ES-I3 (cell line): ENCODE measurements at regions not wholly inside any gene's neighbourhood (a gene's known extent, or its start where the extent isn't known, plus 50 kb on each side); places are given as distances from the start of the nearest gene placed in this dataset.
"Not testable (repeated sequence)": the region's sequence is repeated elsewhere in the genome, so short reads cannot be mapped to it uniquely, and the experiment has no call there.

ENCODE experiments used
- H3K36me3 ChIP-seq: 2 replicates; pipeline ENCODE4 v1.6.1; 2013; ENCODE audit warnings: mild to moderate bottlenecking, low read length, control low read depth, moderate library complexity; ENCODE audit not compliant: insufficient read depth
- H3K4me1 ChIP-seq: 2 replicates; pipeline ENCODE4 v1.6.1; 2013; ENCODE audit warnings: mild to moderate bottlenecking, control low read depth, low read length; ENCODE audit not compliant: insufficient read depth
- H3K9ac ChIP-seq: 2 replicates; pipeline ENCODE4 v1.6.1; 2013; ENCODE audit warnings: low read depth, mild to moderate bottlenecking, low read length, moderate library complexity
- H3K9me3 ChIP-seq: 2 replicates; pipeline ENCODE4 v1.6.1; 2013; ENCODE audit warnings: mild to moderate bottlenecking, low read length, moderate library complexity; ENCODE audit not compliant: control insufficient read depth, insufficient read depth

- no peak overlapping the region for H3K9ac ChIP-seq
- peaks cover 5% of the 10 kb centered on the region for H3K9me3 ChIP-seq
- H3K36me3 ChIP-seq, result no peaks in the 10 kb centered on the region
- peaks cover 8% of the 10 kb centered on the region; the same call in 1 of the 2 replicates for H3K4me1 ChIP-seq
Observed at GRCh38 chr12:124210991-124211577, 83.8 kb upstream of the RFLNA start.

- H3K9me3 ChIP-seq, result peaks cover 5% of the 10 kb centered on the region
- H3K4me1 ChIP-seq, result peaks cover 8% of the 10 kb centered on the region; the same call in 1 of the 2 replicates
- H3K9ac ChIP-seq, result no peak overlapping the region
- H3K36me3 ChIP-seq, result no peaks in the 10 kb centered on the region
Observed at GRCh38 chr12:124211753-124212152, 83.1 kb upstream of the RFLNA start.

- Histone ChIP-seq H3K36me3 (no peaks in the 10 kb centered on the region), H3K9me3 (peaks cover 5% of the 10 kb centered on the region), H3K9ac (no peak overlapping the region), H3K4me1 (no peaks in the 10 kb centered on the region)
Observed at GRCh38 chr12:124213666-124214347, 81.1 kb upstream of the RFLNA start.

- H3K4me1 ChIP-seq, result no peaks in the 10 kb centered on the region
Observed at GRCh38 chr12:124214574-124214973, 80.3 kb upstream of the RFLNA start.

GRCh38 chr12:124216966-124217365, 77.9 kb upstream of the RFLNA start:
- Histone ChIP-seq H3K36me3 (no peaks in the 10 kb centered on the region), H3K9me3 (peaks cover 5% of the 10 kb centered on the region), H3K4me1 (no peaks in the 10 kb centered on the region), H3K9ac (no peak overlapping the region)

More at GRCh38 chr12:124214574-124214973, 80.3 kb upstream of the RFLNA start:
- H3K9ac ChIP-seq, result no peak overlapping the region
- H3K9me3 ChIP-seq, result peaks cover 5% of the 10 kb centered on the region
- no peaks in the 10 kb centered on the region for H3K36me3 ChIP-seq

GRCh38 chr12:124217508-124218242, 77.2 kb upstream of the RFLNA start:
- H3K4me1 ChIP-seq, result no peaks in the 10 kb centered on the region
- H3K36me3 ChIP-seq, result no peaks in the 10 kb centered on the region
- H3K9ac ChIP-seq, result no peak overlapping the region
- peaks cover 5% of the 10 kb centered on the region for H3K9me3 ChIP-seq

- H3K9ac ChIP-seq, result no peak overlapping the region
- no peaks in the 10 kb centered on the region for H3K4me1 ChIP-seq
- peaks cover 5% of the 10 kb centered on the region for H3K9me3 ChIP-seq
- no peaks in the 10 kb centered on the region for H3K36me3 ChIP-seq
Observed at GRCh38 chr12:124218243-124218560, 76.7 kb upstream of the RFLNA start.

GRCh38 chr12:124218650-124219049, 76.2 kb upstream of the RFLNA start:
- H3K9me3 ChIP-seq, H3K9ac ChIP-seq, H3K4me1 ChIP-seq, H3K36me3 ChIP-seq: not testable (repeated sequence)

- H3K9ac ChIP-seq, result no peak overlapping the region
- no peaks in the 10 kb centered on the region for H3K36me3 ChIP-seq
- no peaks in the 10 kb centered on the region for H3K4me1 ChIP-seq
- no peaks in the 10 kb centered on the region; the same call in 1 of the 2 replicates for H3K9me3 ChIP-seq
Observed at GRCh38 chr12:124222368-124223245, 72.3 kb upstream of the RFLNA start.

GRCh38 chr12:124223733-124224138, 71.2 kb upstream of the RFLNA start:
- not testable (repeated sequence) for H3K9me3 ChIP-seq, H3K9ac ChIP-seq, H3K36me3 ChIP-seq, H3K4me1 ChIP-seq

GRCh38 chr12:124224535-124225110, 70.3 kb upstream of the RFLNA start:
- H3K4me1 ChIP-seq, result no peaks in the 10 kb centered on the region
- H3K36me3 ChIP-seq, result no peaks in the 10 kb centered on the region
- no peaks in the 10 kb centered on the region; the same call in 1 of the 2 replicates for H3K9me3 ChIP-seq
- H3K9ac ChIP-seq, result no peak overlapping the region

- no peaks in the 10 kb centered on the region for H3K9me3 ChIP-seq
- no peaks in the 10 kb centered on the region for H3K4me1 ChIP-seq
- no peak overlapping the region for H3K9ac ChIP-seq
- H3K36me3 ChIP-seq, result no peaks in the 10 kb centered on the region
Observed at GRCh38 chr12:124225730-124226129, 69.2 kb upstream of the RFLNA start.

GRCh38 chr12:124227951-124228711, 66.8 kb upstream of the RFLNA start:
- H3K4me1 ChIP-seq, result no peaks in the 10 kb centered on the region
- peaks cover 6% of the 10 kb centered on the region; the same call in 1 of the 2 replicates for H3K9me3 ChIP-seq
- no peak overlapping the region for H3K9ac ChIP-seq

More at GRCh38 chr12:124227951-124228711, 66.8 kb upstream of the RFLNA start:
- no peaks in the 10 kb centered on the region for H3K36me3 ChIP-seq
